Breast epithelium (tissue), 3 donors: ENCODE measurements at regions not wholly inside any gene's neighbourhood (a gene's known extent, or its start where the extent isn't known, plus 50 kb on each side); places are given as distances from the start of the nearest gene placed in this dataset.

Experiments used
- CTCF ChIP-seq, 3 donors: fragments of 450-650 bp; IDR thresholded peaks; one replicate each; pipeline ENCODE4 v1.5.1; 2016 to 2017; ENCODE audit warnings: antibody characterized with exemption in 3 of 3, mild to moderate bottlenecking in 3 of 3, moderate library complexity in 3 of 3
- POLR2A ChIP-seq: fragments of 450-650 bp; IDR thresholded peaks from one replicate; pipeline ENCODE4 v1.6.1; 2016; ENCODE audit warnings: antibody characterized with exemption, mild to moderate bottlenecking, moderate library complexity

DNA sequence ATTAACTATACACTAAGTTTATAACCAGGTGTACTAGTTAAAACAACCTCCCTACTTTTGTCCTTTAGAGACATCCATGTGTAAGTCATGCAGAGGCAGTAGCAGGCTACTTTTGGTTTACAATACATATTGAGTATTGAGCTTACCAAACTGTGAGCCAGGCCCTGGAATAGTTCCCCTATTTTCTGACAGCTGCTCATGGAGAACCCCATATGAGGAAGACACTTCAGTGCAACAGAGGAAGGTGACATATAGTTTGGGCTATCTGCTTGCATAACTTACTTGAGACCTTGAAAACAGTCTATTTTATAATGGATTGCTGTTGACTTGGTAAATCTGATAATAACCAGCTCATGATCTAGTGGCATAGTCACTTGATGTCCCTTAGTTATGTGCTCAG is 190.5 kb downstream of the SH3BGRL start:
- TF ChIP-seq CTCF (IDR thresholded peaks at IDR 0.05), result no peak
- TF ChIP-seq POLR2A, result no peak
